Body of pancreas (tissue), 4 donors: ENCODE measurements at regions not wholly inside any gene's neighbourhood (a gene's known extent, or its start where the extent isn't known, plus 50 kb on each side); places are given as distances from the start of the nearest gene placed in this dataset.

Source experiments
- ATAC-seq: fragments of 150-250 bp; one replicate; pipeline ENCODE4 v1.9.1; 2016
- DNase-seq, 4 donors: peaks; one replicate each; pipeline ENCODE4 v3.0.0-alpha.2; 2019
- H3K27ac ChIP-seq, 4 donors: fragments of 200-600 bp; sonication (generic); 1 replicate in 3 of 4; 2 replicates in 1 of 4; pipeline versions ENCODE4 v1.5.1 to v1.6.1; 2016 to 2019; ENCODE audit warnings: mild to moderate bottlenecking in 1 of 4, mixed read lengths in 1 of 4, moderate library complexity in 1 of 4
- H3K27me3 ChIP-seq, 2 donors: fragments of 200-600 bp; sonication (generic); one replicate each; pipeline ENCODE4 v1.6.0; 2016; ENCODE audit warnings: mild to moderate bottlenecking in 1 of 2
- H3K36me3 ChIP-seq, 2 donors: fragments of 200-600 bp; sonication (generic); replicated peaks in 1 of 2; 2 replicates each; pipeline ENCODE4 v1.5.1; 2016; ENCODE audit warnings: low read depth in 2 of 2; ENCODE audit not compliant: insufficient read depth in 1 of 2
- H3K4me1 ChIP-seq: fragments of 200-600 bp; sonication (generic); one replicate; pipeline ENCODE4 v1.6.0; 2016
- H3K4me3 ChIP-seq, 2 donors: fragments of 200-600 bp; sonication (generic); 1 replicate in 1 of 2; 2 replicates in 1 of 2; pipeline ENCODE4 v1.5.1; 2016 to 2019
- H3K9me3 ChIP-seq, 3 donors: fragments of 200-600 bp; sonication (generic); 1 replicate in 2 of 3; 2 replicates in 1 of 3; pipeline ENCODE4 v1.5.1; 2016
- POLR2A ChIP-seq, 3 donors: fragments of 450-650 bp; IDR thresholded peaks; one replicate each; pipeline ENCODE4 v1.6.1; 2016; ENCODE audit warnings: antibody characterized with exemption in 3 of 3, mild to moderate bottlenecking in 2 of 3
- WGBS, 2 donors: methylation state at CpG; one replicate each; pipeline ENCODE4 v1.1.5; 2017; 5-methylcytosine and 5-hydroxymethylcytosine counted together
- intact Hi-C: fragments of 100-400 bp; cut with DNase I; formaldehyde crosslinking; loops from one replicate; pipeline ENCODE4 v1.15.1; 2023
- TF ChIP-seq, protein P1 (sequence below), 7 experiments: fragments of 450-650 bp in 4 of 7; fragments of 200-600 bp in 3 of 7; sonication (generic) in 3 of 7; IDR thresholded peaks; one replicate each; pipeline ENCODE4 v1.5.1; 2016 to 2019; ENCODE audit warnings: antibody characterized with exemption in 7 of 7

DNA sequence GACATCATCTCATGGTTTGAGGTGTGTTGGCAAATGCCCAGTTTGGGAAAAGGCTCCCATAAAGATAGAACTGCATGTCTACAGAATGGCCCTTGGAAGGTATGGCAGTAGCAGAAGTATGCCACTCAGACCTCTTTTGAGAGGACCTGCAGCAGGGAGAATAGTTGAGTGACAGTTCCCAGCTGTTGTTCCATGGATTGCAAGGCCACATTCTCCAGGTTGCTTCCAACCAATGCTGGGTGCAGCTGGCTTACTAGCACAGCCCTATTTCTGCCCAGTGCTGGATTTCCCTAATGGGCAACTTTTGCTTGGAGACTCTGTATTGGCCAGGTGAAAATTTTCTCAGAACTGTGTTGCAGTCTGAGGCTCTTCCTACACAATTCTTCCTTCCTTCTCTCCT is 266.2 kb downstream of the UTP18 start:
- DNase-seq (no peak), ATAC-seq (no peak)
- Histone ChIP-seq H3K4me3 (no peak overlapping the region), H3K27ac (no peak overlapping the region), H3K9me3 (no peaks in the 10 kb centered on the region), H3K4me1 (no peaks in the 10 kb centered on the region), H3K27me3 (no peaks in the 10 kb centered on the region), H3K36me3 (no peaks in the 10 kb centered on the region)
- TF ChIP-seq POLR2A (IDR thresholded peaks at IDR 0.05) = no peak
- TF ChIP-seq, protein P1, sequence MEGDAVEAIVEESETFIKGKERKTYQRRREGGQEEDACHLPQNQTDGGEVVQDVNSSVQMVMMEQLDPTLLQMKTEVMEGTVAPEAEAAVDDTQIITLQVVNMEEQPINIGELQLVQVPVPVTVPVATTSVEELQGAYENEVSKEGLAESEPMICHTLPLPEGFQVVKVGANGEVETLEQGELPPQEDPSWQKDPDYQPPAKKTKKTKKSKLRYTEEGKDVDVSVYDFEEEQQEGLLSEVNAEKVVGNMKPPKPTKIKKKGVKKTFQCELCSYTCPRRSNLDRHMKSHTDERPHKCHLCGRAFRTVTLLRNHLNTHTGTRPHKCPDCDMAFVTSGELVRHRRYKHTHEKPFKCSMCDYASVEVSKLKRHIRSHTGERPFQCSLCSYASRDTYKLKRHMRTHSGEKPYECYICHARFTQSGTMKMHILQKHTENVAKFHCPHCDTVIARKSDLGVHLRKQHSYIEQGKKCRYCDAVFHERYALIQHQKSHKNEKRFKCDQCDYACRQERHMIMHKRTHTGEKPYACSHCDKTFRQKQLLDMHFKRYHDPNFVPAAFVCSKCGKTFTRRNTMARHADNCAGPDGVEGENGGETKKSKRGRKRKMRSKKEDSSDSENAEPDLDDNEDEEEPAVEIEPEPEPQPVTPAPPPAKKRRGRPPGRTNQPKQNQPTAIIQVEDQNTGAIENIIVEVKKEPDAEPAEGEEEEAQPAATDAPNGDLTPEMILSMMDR (IDR thresholded peaks at IDR 0.05) = no peak
- intact Hi-C loops = no loop called here

DNA sequence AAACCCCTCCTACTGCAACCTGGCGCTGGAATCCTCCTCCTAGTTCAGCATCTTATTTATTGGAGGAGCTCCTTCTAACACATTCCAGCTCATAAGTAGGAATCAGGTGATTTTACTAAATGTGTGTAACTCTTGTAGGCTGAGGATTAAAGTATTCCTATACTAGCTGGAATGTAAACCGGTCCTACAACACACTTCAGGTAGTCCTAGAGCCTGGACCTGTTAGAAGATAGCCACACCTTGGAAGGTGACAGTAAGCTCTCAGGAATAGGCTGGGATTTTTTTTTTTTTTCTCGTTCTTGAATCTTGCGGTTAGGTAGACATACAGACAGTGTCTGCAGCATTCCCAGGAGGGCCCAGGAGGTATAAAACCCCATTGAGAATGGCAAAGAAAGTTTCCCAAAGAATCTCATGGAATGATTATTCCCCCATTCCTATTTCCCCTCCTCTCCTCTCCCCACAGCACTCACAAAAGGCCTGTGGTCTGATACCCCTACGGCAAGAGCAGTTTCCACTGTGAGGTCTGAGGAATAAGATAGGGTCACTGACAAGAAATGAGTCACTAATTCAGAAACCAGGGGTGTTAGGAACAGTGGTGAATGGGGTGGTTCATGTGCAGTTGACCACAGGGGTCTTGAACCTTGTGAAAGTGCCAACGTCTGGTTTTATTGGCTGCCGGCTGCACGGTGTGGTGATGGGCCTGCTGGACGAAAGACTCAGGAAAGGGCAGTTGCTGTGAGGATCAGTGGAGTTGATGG is 267.1 kb downstream of the UTP18 start:
- intact Hi-C loops = no loop called here
- Histone ChIP-seq H3K27ac (no peak overlapping the region), H3K36me3 (no peaks in the 10 kb centered on the region), H3K9me3 (no peaks in the 10 kb centered on the region), H3K27me3 (no peaks in the 10 kb centered on the region), H3K4me1 (no peaks in the 10 kb centered on the region), H3K4me3 (no peak overlapping the region)
- TF ChIP-seq, protein P1 (IDR thresholded peaks at IDR 0.05) = no peak
- no peak for TF ChIP-seq POLR2A (IDR thresholded peaks at IDR 0.05)
- ATAC-seq = no peak
- WGBS, 2 donors = 78 to 85% methylated on average over 9 of the region's 9 CpGs
- DNase-seq = no peak

- no peaks in the 10 kb centered on the region for H3K36me3 ChIP-seq
- no peaks in the 10 kb centered on the region for H3K9me3 ChIP-seq
- no peak overlapping the region for H3K27ac ChIP-seq
- WGBS, 2 donors = 57 to 59% methylated on average over 6 of the region's 6 CpGs
- DNase-seq (no peak), ATAC-seq (no peak)
- intact Hi-C loops = no loop called here
- H3K4me1 ChIP-seq = no peaks in the 10 kb centered on the region
- H3K27me3 ChIP-seq = no peaks in the 10 kb centered on the region
- no peak overlapping the region for H3K4me3 ChIP-seq
- no peak for TF ChIP-seq POLR2A (IDR thresholded peaks at IDR 0.05)
- TF ChIP-seq, protein P1 (IDR thresholded peaks at IDR 0.05) = no peak
These were observed 267.8 kb downstream of the UTP18 start for GRCh38 chr17:51528111-51528510.

DNA sequence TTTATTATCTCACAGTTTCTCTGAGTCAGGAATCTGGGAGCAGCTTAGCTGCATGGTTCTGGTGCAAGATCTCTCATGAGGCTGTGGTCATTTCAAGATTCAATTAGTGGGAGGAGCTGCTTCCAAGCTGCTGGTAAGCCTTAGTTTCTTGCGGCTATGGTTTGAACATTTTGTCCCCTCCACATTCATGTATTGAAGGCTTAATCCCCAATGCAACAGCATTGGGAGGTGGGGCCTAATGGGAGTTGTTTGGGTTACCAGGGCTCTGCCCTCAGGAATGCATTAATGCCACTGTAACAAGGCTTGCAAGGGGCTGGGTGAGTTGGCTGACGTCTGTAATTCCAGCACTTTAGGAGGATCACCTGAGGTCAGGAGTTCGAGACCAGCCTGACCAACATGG is 272.9 kb downstream of the UTP18 start:
- intact Hi-C loops = loop anchor here (10.0 kb wide), 1 partner anchor 238 kb away; no protein-coding TSS in a partner anchor
- H3K36me3 ChIP-seq = no peaks in the 10 kb centered on the region
- DNase-seq (no peak), ATAC-seq (no peak)
- no peaks in the 10 kb centered on the region for H3K4me1 ChIP-seq
- WGBS, 2 donors = 79 to 80% methylated on average over 3 of the region's 3 CpGs
- no peak overlapping the region for H3K4me3 ChIP-seq
- no peak overlapping the region for H3K27ac ChIP-seq
- no peaks in the 10 kb centered on the region for H3K27me3 ChIP-seq
- TF ChIP-seq POLR2A (IDR thresholded peaks at IDR 0.05) = no peak
- no peaks in the 10 kb centered on the region for H3K9me3 ChIP-seq

- Histone ChIP-seq H3K27me3 (no peaks in the 10 kb centered on the region), H3K9me3 (no peaks in the 10 kb centered on the region), H3K27ac (no peak overlapping the region), H3K36me3 (no peaks in the 10 kb centered on the region), H3K4me3 (no peak overlapping the region), H3K4me1 (no peaks in the 10 kb centered on the region)
- TF ChIP-seq, protein P1 (IDR thresholded peaks at IDR 0.05) = no peak
- TF ChIP-seq POLR2A (IDR thresholded peaks at IDR 0.05) = no peak
- ATAC-seq (no peak), DNase-seq (no peak)
- intact Hi-C loops = loop anchor here (10.0 kb wide), 1 partner anchor 239 kb away; no protein-coding TSS in a partner anchor
- WGBS, 2 donors = 81 to 91% methylated on average over 3 of the region's 3 CpGs
These were observed 273.5 kb downstream of the UTP18 start for GRCh38 chr17:51533821-51534220.
